ENCODE measurements at regions not wholly inside any gene's neighbourhood (a gene's known extent, or its start where the extent isn't known, plus 50 kb on each side); places are given as distances from the start of the nearest gene placed in this dataset.

- DNase-seq (ENCODE audit: low read depth): no peak
- no peak overlapping the region for H3K4me3 ChIP-seq (ENCODE audit: low read depth, low read length)
- no peak for TF ChIP-seq CTCF (IDR thresholded peaks at IDR 0.05; ENCODE audit: control insufficient read depth, extremely low read depth, insufficient read depth)
Observed at GRCh38 chr14:85881935-85882334, 352.0 kb downstream of the FLRT2 start.

- DNase-seq (ENCODE audit: low read depth): no peak
- TF ChIP-seq CTCF (IDR thresholded peaks at IDR 0.05; ENCODE audit: control insufficient read depth, extremely low read depth, insufficient read depth): no peak
- no peak overlapping the region for H3K4me3 ChIP-seq (ENCODE audit: low read depth, low read length)
Observed at GRCh38 chr14:85878874-85879273, 348.9 kb downstream of the FLRT2 start.

GRCh38 chr14:85873006-85873405, 343.1 kb downstream of the FLRT2 start:
- TF ChIP-seq CTCF (IDR thresholded peaks at IDR 0.05; ENCODE audit: control insufficient read depth, extremely low read depth, insufficient read depth): no peak
- no peak overlapping the region for H3K4me3 ChIP-seq (ENCODE audit: low read depth, low read length)
- no peak for DNase-seq (ENCODE audit: low read depth)

GRCh38 chr14:85867450-85867849, 337.5 kb downstream of the FLRT2 start:
- 0 out of 2 replicates have a peak, but pooled peaks have one; percentile 15 for TF ChIP-seq CTCF (IDR thresholded peaks at IDR 0.05; ENCODE audit: control insufficient read depth, extremely low read depth, insufficient read depth)
- no peak overlapping the region for H3K4me3 ChIP-seq (ENCODE audit: low read depth, low read length)
- DNase-seq (ENCODE audit: low read depth): no peak

GRCh38 chr14:85865701-85866100, 335.8 kb downstream of the FLRT2 start:
- H3K4me3 ChIP-seq (ENCODE audit: low read depth, low read length): no peak overlapping the region
- DNase-seq (ENCODE audit: low read depth): no peak
- TF ChIP-seq CTCF (IDR thresholded peaks at IDR 0.05; ENCODE audit: control insufficient read depth, extremely low read depth, insufficient read depth): no peak

GRCh38 chr14:85858634-85859033, 328.7 kb downstream of the FLRT2 start:
- no peak overlapping the region for H3K4me3 ChIP-seq (ENCODE audit: low read depth, low read length)
- DNase-seq (ENCODE audit: low read depth): no peak
- TF ChIP-seq CTCF (IDR thresholded peaks at IDR 0.05; ENCODE audit: control insufficient read depth, extremely low read depth, insufficient read depth): no peak

- no peak overlapping the region for H3K4me3 ChIP-seq (ENCODE audit: low read depth, low read length)
- peak; percentile 53 for TF ChIP-seq CTCF (IDR thresholded peaks at IDR 0.05; ENCODE audit: control insufficient read depth, extremely low read depth, insufficient read depth)
- DNase-seq (ENCODE audit: low read depth): no peak
Observed at GRCh38 chr14:85856430-85856829, 326.5 kb downstream of the FLRT2 start.
